OCI-LY3 (cell line): ENCODE measurements at regions not wholly inside any gene's neighbourhood (a gene's known extent, or its start where the extent isn't known, plus 50 kb on each side); places are given as distances from the start of the nearest gene placed in this dataset.

Source experiments
- H2AFZ ChIP-seq: fragments of 200-600, 300-600 bp; shearing (Covaris generic); 2 replicates; pipeline ENCODE4 v1.6.0; 2014; ENCODE audit warnings: antibody characterized with exemption, low read depth, low read length
- H3K27ac ChIP-seq: fragments of 200-600, 300-600 bp; sonication (generic); 2 replicates; pipeline ENCODE4 v1.5.1; 2014; ENCODE audit warnings: mild to moderate bottlenecking, low read length, moderate library complexity, mixed read lengths
- H3K27me3 ChIP-seq: fragments of 200-600, 300-600 bp; sonication (generic); 2 replicates; pipeline ENCODE4 v1.6.1; 2014; ENCODE audit warnings: low read depth, low read length, mixed read lengths
- H3K36me3 ChIP-seq: fragments of 200-600, 300-600 bp; sonication (generic); replicated peaks from 2 replicates; pipeline ENCODE3; 2014; ENCODE audit warnings: low read depth, low read length, mixed read lengths
- H3K4me1 ChIP-seq: fragments of 300-600, 200-600 bp; sonication (generic); 2 replicates; pipeline ENCODE4 v1.6.1; 2014; ENCODE audit warnings: low read length, mixed read lengths
- H3K4me2 ChIP-seq: fragments of 200-600, 300-600 bp; sonication (generic); 2 replicates; pipeline ENCODE4 v1.6.1; 2014; ENCODE audit warnings: low read length, mixed read lengths
- H3K4me3 ChIP-seq: fragments of 300-600, 200-600 bp; sonication (generic); 2 replicates; pipeline ENCODE4 v1.5.1; 2014; ENCODE audit warnings: antibody characterized with exemption, mild to moderate bottlenecking, low read length, moderate library complexity
- H3K79me2 ChIP-seq: fragments of 300-600, 200-600 bp; shearing (Covaris generic); 2 replicates; pipeline ENCODE4 v1.6.1; 2014; ENCODE audit warnings: mild to moderate bottlenecking, low read length, mixed read lengths
- H3K9ac ChIP-seq: fragments of 300-600, 200-600 bp; shearing (Covaris generic); 2 replicates; pipeline ENCODE4 v1.6.0; 2014; ENCODE audit warnings: mild to moderate bottlenecking, low read length, moderate library complexity
- H3K9me3 ChIP-seq: fragments of 200-600, 300-600 bp; shearing (Covaris generic); 2 replicates; pipeline ENCODE4 v1.6.1; 2014; ENCODE audit warnings: low read length, mixed read lengths; ENCODE audit not compliant: insufficient read depth
- H4K20me1 ChIP-seq: fragments of 200-600, 300-600 bp; sonication (generic); 2 replicates; pipeline ENCODE4 v1.6.1; 2016; ENCODE audit warnings: low read length, mixed read lengths; ENCODE audit not compliant: insufficient read depth
- EZH2phosphoT487 ChIP-seq: fragments of 200-600 bp; shearing (Covaris generic); IDR thresholded peaks from 2 replicates; pipeline ENCODE4 v1.6.1; 2018; ENCODE audit warnings: antibody characterized with exemption, mixed run types, low read depth
- TF ChIP-seq, protein P1 (sequence below): fragments of 200-600, 300-600 bp; sonication (generic); IDR thresholded peaks from 2 replicates; pipeline ENCODE4 v1.5.1; 2014; ENCODE audit warnings: antibody characterized with exemption, low read length, low read depth

DNA sequence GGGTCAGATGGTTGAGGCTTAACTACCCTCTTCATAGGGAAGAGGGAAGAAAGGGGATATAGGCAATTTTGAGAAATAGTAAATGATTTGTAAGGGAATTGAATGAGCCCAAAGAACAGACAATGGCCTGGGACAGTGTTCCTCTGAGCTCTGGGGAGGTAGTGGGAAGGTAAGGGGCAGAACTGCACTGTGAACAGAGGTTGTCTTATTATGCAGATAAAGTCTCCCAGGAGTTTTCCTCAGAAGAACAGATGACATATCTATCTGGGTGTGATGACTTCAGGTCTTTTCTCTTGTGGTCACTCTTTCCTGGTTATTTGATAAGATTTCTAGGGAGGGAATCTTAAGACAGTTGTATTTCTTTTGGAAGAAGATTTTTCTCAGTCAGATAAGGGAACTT lies 296.1 kb downstream of the ZEB1 start:
- Histone ChIP-seq H3K9me3 (no peaks in the 10 kb centered on the region), H3K4me2 (no peak overlapping the region), H3K36me3 (no peaks in the 10 kb centered on the region), H4K20me1 (no peaks in the 10 kb centered on the region), H3K9ac (no peak overlapping the region), H3K4me1 (peaks cover 11% of the 10 kb centered on the region), H2AFZ (no peak overlapping the region), H3K27me3 (no peaks in the 10 kb centered on the region), H3K27ac (no peak overlapping the region), H3K79me2 (no peaks in the 10 kb centered on the region), H3K4me3 (no peak overlapping the region)
- TF ChIP-seq EZH2phosphoT487, result no peak
- TF ChIP-seq, protein P1, sequence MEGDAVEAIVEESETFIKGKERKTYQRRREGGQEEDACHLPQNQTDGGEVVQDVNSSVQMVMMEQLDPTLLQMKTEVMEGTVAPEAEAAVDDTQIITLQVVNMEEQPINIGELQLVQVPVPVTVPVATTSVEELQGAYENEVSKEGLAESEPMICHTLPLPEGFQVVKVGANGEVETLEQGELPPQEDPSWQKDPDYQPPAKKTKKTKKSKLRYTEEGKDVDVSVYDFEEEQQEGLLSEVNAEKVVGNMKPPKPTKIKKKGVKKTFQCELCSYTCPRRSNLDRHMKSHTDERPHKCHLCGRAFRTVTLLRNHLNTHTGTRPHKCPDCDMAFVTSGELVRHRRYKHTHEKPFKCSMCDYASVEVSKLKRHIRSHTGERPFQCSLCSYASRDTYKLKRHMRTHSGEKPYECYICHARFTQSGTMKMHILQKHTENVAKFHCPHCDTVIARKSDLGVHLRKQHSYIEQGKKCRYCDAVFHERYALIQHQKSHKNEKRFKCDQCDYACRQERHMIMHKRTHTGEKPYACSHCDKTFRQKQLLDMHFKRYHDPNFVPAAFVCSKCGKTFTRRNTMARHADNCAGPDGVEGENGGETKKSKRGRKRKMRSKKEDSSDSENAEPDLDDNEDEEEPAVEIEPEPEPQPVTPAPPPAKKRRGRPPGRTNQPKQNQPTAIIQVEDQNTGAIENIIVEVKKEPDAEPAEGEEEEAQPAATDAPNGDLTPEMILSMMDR, result no peak

DNA sequence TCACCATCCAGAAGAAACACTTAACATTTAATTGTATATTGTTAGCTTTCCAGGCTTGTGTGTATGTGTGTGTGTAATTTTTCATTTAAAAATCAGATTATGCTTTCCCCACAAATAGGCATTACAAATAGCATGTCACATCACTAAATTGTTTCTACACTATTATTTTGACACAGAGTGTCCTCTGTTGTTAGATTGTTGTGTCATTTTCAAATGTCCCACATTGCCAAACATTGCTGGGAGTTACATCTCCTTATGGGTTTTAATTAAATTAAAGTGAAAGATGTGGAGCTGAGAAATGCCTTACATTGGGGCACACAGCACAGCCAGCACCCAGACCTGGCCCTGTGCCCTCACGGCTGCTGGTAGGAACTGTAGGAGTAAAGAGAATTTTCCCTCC lies 295.6 kb downstream of the ZEB1 start:
- H3K79me2 ChIP-seq, result no peaks in the 10 kb centered on the region
- no peaks in the 10 kb centered on the region for H3K36me3 ChIP-seq
- no peak overlapping the region for H2AFZ ChIP-seq
- H3K4me1 ChIP-seq, result peaks cover 11% of the 10 kb centered on the region
- H3K9ac ChIP-seq, result no peak overlapping the region
- no peaks in the 10 kb centered on the region for H3K27me3 ChIP-seq
- no peak overlapping the region for H3K27ac ChIP-seq
- H3K4me2 ChIP-seq, result no peak overlapping the region
- no peaks in the 10 kb centered on the region for H3K9me3 ChIP-seq
- no peaks in the 10 kb centered on the region for H4K20me1 ChIP-seq
- H3K4me3 ChIP-seq, result no peak overlapping the region
- no peak for TF ChIP-seq EZH2phosphoT487
- TF ChIP-seq, protein P1, result no peak

DNA sequence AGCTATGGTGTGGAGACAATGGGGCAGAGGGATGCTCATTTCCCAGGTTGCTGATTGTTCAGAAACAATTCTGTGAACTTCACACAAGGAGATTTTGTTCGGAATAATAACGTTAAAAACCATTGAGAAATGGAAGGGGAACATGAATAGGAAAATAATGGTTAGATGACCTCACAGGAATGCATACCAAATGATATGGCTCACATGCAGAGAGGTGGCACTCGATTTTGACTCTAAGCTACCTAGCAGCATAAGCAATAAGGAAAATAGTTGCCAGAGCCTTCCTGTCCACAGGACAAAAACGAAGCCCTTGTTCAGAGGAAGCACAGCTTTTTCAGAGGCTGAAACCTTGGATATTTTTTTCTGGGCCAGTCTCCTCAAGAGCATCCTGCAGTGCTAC lies 293.1 kb downstream of the ZEB1 start:
- H3K4me2 ChIP-seq, result peak overlapping the region; percentile 41
- H3K79me2 ChIP-seq, result no peaks in the 10 kb centered on the region

DNA sequence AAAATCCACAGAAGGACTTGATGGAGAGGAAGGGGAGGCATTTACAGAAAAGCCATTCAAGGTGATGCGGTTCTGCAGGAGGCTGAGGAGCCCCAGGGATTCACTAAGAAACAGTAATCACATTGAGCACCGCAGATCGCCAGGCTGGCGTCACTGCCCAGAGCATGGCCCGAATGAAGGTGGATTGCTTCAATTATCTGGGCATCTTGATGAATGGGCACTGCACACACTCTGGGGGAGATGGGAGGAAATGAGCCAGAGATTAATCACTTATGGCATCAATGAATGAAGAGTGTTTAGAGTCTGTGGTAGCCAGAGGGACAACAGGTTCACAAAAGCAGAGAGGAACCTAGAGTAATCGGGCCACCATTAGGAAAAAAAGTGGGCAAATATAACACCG lies 292.1 kb downstream of the ZEB1 start:
- H3K27ac ChIP-seq, result no peak overlapping the region
- no peak for TF ChIP-seq EZH2phosphoT487
- TF ChIP-seq, protein P1, result no peak
- no peaks in the 10 kb centered on the region for H3K36me3 ChIP-seq
- no peaks in the 10 kb centered on the region for H4K20me1 ChIP-seq
- peak overlapping the region; percentile 41; the same call in 1 of the 2 replicates for H3K4me2 ChIP-seq
- H2AFZ ChIP-seq, result no peak overlapping the region
- H3K27me3 ChIP-seq, result no peaks in the 10 kb centered on the region
- H3K4me1 ChIP-seq, result peaks cover 11% of the 10 kb centered on the region
- no peaks in the 10 kb centered on the region for H3K9me3 ChIP-seq
- H3K79me2 ChIP-seq, result no peaks in the 10 kb centered on the region
- no peak overlapping the region for H3K4me3 ChIP-seq
- no peak overlapping the region for H3K9ac ChIP-seq

More for the DNA sequence above, 293.1 kb downstream of the ZEB1 start:
- H4K20me1 ChIP-seq, result no peaks in the 10 kb centered on the region
- peaks cover 11% of the 10 kb centered on the region for H3K4me1 ChIP-seq
- no peaks in the 10 kb centered on the region for H3K9me3 ChIP-seq
- H3K27ac ChIP-seq, result no peak overlapping the region
- no peak overlapping the region for H2AFZ ChIP-seq
- TF ChIP-seq, protein P1, result no peak
- no peak for TF ChIP-seq EZH2phosphoT487
- H3K4me3 ChIP-seq, result no peak overlapping the region
- no peaks in the 10 kb centered on the region for H3K27me3 ChIP-seq
- H3K9ac ChIP-seq, result no peak overlapping the region
- no peaks in the 10 kb centered on the region for H3K36me3 ChIP-seq
